BE2C (cell line): ENCODE measurements at regions not wholly inside any gene's neighbourhood (a gene's known extent, or its start where the extent isn't known, plus 50 kb on each side); places are given as distances from the start of the nearest gene placed in this dataset.
"Not testable (repeated sequence)": the region's sequence is repeated elsewhere in the genome, so short reads cannot be mapped to it uniquely, and the experiment has no call there.

Experiments used
- DNase-seq: peaks from one replicate; pipeline ENCODE4 v3.0.0-alpha.2; 2020
- H3K27me3 ChIP-seq: fragments of 250-450 bp; sonication (Bioruptor Pico); 2 replicates; pipeline ENCODE4 v1.5.1; 2020; ENCODE audit warnings: mild to moderate bottlenecking
- H3K36me3 ChIP-seq: fragments of 250-450 bp; sonication (Bioruptor Pico); 2 replicates; pipeline ENCODE4 v1.5.1; 2020; ENCODE audit warnings: mild to moderate bottlenecking
- H3K4me1 ChIP-seq: fragments of 250-450 bp; sonication (Bioruptor Pico); 2 replicates; pipeline ENCODE4 v1.5.1; 2020
- H3K4me3 ChIP-seq: 2 replicates; pipeline ENCODE4 v1.5.1; 2011; ENCODE audit warnings: low read depth, low read length
- H3K9me3 ChIP-seq: fragments of 250-450 bp; sonication (Bioruptor Pico); 2 replicates; pipeline ENCODE4 v1.5.1; 2020
- TF ChIP-seq, protein P1 (sequence below): IDR thresholded peaks from 2 replicates; pipeline ENCODE4 v1.5.1; 2012; ENCODE audit warnings: mild to moderate bottlenecking, low read depth, low read length

DNA sequence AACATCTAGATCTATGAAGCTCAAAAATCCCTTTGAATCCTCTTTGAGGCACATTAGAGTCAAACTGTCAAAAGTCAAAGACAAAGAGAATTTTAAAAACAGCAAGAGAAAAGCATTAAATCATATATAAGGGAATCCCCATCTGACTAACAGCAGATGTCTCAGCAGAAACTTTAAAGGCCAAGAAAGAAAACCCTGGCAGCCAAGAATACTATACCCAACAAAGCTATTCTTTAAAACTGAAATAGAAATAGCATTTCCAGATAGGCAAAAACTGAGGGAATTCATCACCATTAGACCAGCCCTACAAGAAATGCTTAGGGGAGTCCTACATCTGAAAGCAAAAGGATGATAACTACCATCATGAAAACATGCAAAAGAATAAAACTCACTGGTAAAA is 211.2 kb upstream of the PDZRN3 start:
- DNase-seq: no peak

GRCh38 chr3:73832426-73832825 is 207.7 kb upstream of the PDZRN3 start:
- no peaks in the 10 kb centered on the region; the same call in 1 of the 2 replicates for H3K27me3 ChIP-seq
- no peak overlapping the region for H3K4me3 ChIP-seq
- H3K9me3 ChIP-seq: no peaks in the 10 kb centered on the region
- no peaks in the 10 kb centered on the region for H3K4me1 ChIP-seq
- no peaks in the 10 kb centered on the region for H3K36me3 ChIP-seq
- TF ChIP-seq, protein P1, sequence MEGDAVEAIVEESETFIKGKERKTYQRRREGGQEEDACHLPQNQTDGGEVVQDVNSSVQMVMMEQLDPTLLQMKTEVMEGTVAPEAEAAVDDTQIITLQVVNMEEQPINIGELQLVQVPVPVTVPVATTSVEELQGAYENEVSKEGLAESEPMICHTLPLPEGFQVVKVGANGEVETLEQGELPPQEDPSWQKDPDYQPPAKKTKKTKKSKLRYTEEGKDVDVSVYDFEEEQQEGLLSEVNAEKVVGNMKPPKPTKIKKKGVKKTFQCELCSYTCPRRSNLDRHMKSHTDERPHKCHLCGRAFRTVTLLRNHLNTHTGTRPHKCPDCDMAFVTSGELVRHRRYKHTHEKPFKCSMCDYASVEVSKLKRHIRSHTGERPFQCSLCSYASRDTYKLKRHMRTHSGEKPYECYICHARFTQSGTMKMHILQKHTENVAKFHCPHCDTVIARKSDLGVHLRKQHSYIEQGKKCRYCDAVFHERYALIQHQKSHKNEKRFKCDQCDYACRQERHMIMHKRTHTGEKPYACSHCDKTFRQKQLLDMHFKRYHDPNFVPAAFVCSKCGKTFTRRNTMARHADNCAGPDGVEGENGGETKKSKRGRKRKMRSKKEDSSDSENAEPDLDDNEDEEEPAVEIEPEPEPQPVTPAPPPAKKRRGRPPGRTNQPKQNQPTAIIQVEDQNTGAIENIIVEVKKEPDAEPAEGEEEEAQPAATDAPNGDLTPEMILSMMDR: no peak
- no peak for DNase-seq

More for the DNA sequence above, 211.2 kb upstream of the PDZRN3 start:
- no peaks in the 10 kb centered on the region for H3K9me3 ChIP-seq
- H3K4me1 ChIP-seq: no peaks in the 10 kb centered on the region
- no peaks in the 10 kb centered on the region; the same call in 1 of the 2 replicates for H3K27me3 ChIP-seq
- TF ChIP-seq, protein P1: no peak
- no peak overlapping the region for H3K4me3 ChIP-seq
- no peaks in the 10 kb centered on the region for H3K36me3 ChIP-seq

DNA sequence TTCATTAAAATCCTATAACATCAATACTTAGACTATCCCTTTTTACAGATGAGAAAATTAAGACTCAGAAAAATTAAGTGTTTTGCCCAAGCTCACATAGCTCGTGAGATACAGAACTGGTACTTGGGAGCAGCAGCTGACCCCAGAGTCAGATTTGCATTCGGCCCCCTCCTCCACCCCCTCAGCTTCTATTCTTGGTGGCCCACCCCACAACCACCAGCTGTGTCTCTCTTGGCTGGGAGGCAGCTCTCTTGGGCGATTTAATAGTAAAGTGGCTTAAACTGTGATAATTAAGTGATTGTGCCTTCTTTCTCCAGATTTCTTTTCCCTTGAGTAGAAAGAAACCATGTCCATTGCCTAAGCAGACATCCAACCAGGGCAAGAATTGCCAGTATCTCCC is 203.6 kb upstream of the PDZRN3 start:
- Histone ChIP-seq H3K4me3 (no peak overlapping the region), H3K36me3 (no peaks in the 10 kb centered on the region), H3K27me3 (no peaks in the 10 kb centered on the region; the same call in 1 of the 2 replicates), H3K4me1 (no peaks in the 10 kb centered on the region), H3K9me3 (no peaks in the 10 kb centered on the region)
- TF ChIP-seq, protein P1: no peak
- DNase-seq: no peak

- Histone ChIP-seq H3K36me3 (no peaks in the 10 kb centered on the region), H3K4me1 (no peaks in the 10 kb centered on the region), H3K4me3 (no peak overlapping the region), H3K27me3 (no peaks in the 10 kb centered on the region; the same call in 1 of the 2 replicates), H3K9me3 (no peaks in the 10 kb centered on the region)
- TF ChIP-seq, protein P1: no peak
- DNase-seq: no peak
Observed at GRCh38 chr3:73827725-73828211, 203.0 kb upstream of the PDZRN3 start.

GRCh38 chr3:73827204-73827603 is 202.5 kb upstream of the PDZRN3 start:
- Histone ChIP-seq H3K36me3 (no peaks in the 10 kb centered on the region), H3K4me1 (no peaks in the 10 kb centered on the region), H3K4me3 (no peak overlapping the region), H3K27me3 (no peaks in the 10 kb centered on the region; the same call in 1 of the 2 replicates), H3K9me3 (no peaks in the 10 kb centered on the region)
- no peak for DNase-seq
- TF ChIP-seq, protein P1: no peak

- H3K27me3 ChIP-seq, H3K36me3 ChIP-seq, H3K4me1 ChIP-seq, H3K9me3 ChIP-seq, H3K4me3 ChIP-seq, DNase-seq: not testable (repeated sequence)
Observed at GRCh38 chr3:73820896-73821295, 196.2 kb upstream of the PDZRN3 start.

- TF ChIP-seq, protein P1: no peak
- no peak for DNase-seq
- Histone ChIP-seq H3K4me3 (no peak overlapping the region), H3K27me3 (no peaks in the 10 kb centered on the region), H3K4me1 (no peaks in the 10 kb centered on the region; the same call in 1 of the 2 replicates), H3K36me3 (no peaks in the 10 kb centered on the region), H3K9me3 (no peaks in the 10 kb centered on the region)
Observed at GRCh38 chr3:73820431-73820830, 195.7 kb upstream of the PDZRN3 start.
